ENCODE measurements at regions not wholly inside any gene's neighbourhood (a gene's known extent, or its start where the extent isn't known, plus 50 kb on each side); places are given as distances from the start of the nearest gene placed in this dataset.

- TF ChIP-seq CTCF (IDR thresholded peaks at IDR 0.05) (no peak), POLR2A (IDR thresholded peaks at IDR 0.05) (no peak)
Observed at GRCh38 chr3:34066999-34067398, 268.6 kb downstream of the PDCD6IP start.
